ENCODE measurements at regions not wholly inside any gene's neighbourhood (a gene's known extent, or its start where the extent isn't known, plus 50 kb on each side); places are given as distances from the start of the nearest gene placed in this dataset.
A peak's percentile ranks its signal among the peaks of the same experiment; 100 is the strongest.
"Not testable (repeated sequence)": the region's sequence is repeated elsewhere in the genome, so short reads cannot be mapped to it uniquely, and the experiment has no call there.

- no peaks in the 10 kb centered on the region for H3K27me3 Mint-ChIP-seq
- peaks cover 3% of the 10 kb centered on the region for H3K36me3 Mint-ChIP-seq
- no peak overlapping the region for H3K27ac Mint-ChIP-seq
- peak overlapping the region; percentile 41 for H3K4me3 Mint-ChIP-seq
- H3K9me3 Mint-ChIP-seq: no peaks in the 10 kb centered on the region
- no peak for TF ChIP-seq CTCF (conservative IDR thresholded peaks at IDR 0.05)
- peaks cover 17% of the 10 kb centered on the region for H3K4me1 Mint-ChIP-seq (ENCODE audit: unreplicated experiment)
- DNase-seq (ENCODE audit: extremely low spot score, unreplicated experiment): no peak
Observed at GRCh38 chr1:112817555-112818373, 102.6 kb upstream of the PPM1J start.

GRCh38 chr1:112815376-112815775 lies 100.2 kb upstream of the PPM1J start:
- Mint-ChIP-seq H3K27ac (no peak overlapping the region), H3K27me3 (peaks cover 17% of the 10 kb centered on the region), H3K9me3 (no peaks in the 10 kb centered on the region), H3K4me3 (no peak overlapping the region), H3K4me1 (ENCODE audit: unreplicated experiment) (peaks cover 28% of the 10 kb centered on the region), H3K36me3 (peaks cover 3% of the 10 kb centered on the region)
- DNase-seq (ENCODE audit: extremely low spot score, unreplicated experiment): no peak
- TF ChIP-seq CTCF (conservative IDR thresholded peaks at IDR 0.05): no peak

- Mint-ChIP-seq H3K27me3 (peaks cover 17% of the 10 kb centered on the region), H3K4me1 (ENCODE audit: unreplicated experiment) (peaks cover 28% of the 10 kb centered on the region)
- not testable (repeated sequence) for DNase-seq (ENCODE audit: extremely low spot score, unreplicated experiment); H3K27ac Mint-ChIP-seq; H3K9me3 Mint-ChIP-seq; H3K36me3 Mint-ChIP-seq; H3K4me3 Mint-ChIP-seq
Observed at GRCh38 chr1:112814645-112815044, 99.5 kb upstream of the PPM1J start.

GRCh38 chr1:112808861-112809684 lies 93.9 kb upstream of the PPM1J start:
- Mint-ChIP-seq H3K4me1 (ENCODE audit: unreplicated experiment) (peaks cover 28% of the 10 kb centered on the region), H3K27ac (no peak overlapping the region), H3K36me3 (no peaks in the 10 kb centered on the region), H3K4me3 (no peak overlapping the region), H3K9me3 (no peaks in the 10 kb centered on the region), H3K27me3 (peaks cover 20% of the 10 kb centered on the region)
- TF ChIP-seq CTCF (conservative IDR thresholded peaks at IDR 0.05): peak; percentile 94
- DNase-seq (ENCODE audit: extremely low spot score, unreplicated experiment): peak; percentile 80

- Mint-ChIP-seq H3K36me3 (no peaks in the 10 kb centered on the region), H3K9me3 (no peaks in the 10 kb centered on the region), H3K27ac (peak overlapping the region; percentile 14), H3K27me3 (peaks cover 22% of the 10 kb centered on the region), H3K4me3 (no peak overlapping the region), H3K4me1 (ENCODE audit: unreplicated experiment) (peaks cover 32% of the 10 kb centered on the region)
- no peak for DNase-seq (ENCODE audit: extremely low spot score, unreplicated experiment)
- TF ChIP-seq CTCF (conservative IDR thresholded peaks at IDR 0.05): no peak
Observed at GRCh38 chr1:112807999-112808398, 92.9 kb upstream of the PPM1J start.

GRCh38 chr1:112807117-112807516 lies 92.0 kb upstream of the PPM1J start:
- H3K27me3 Mint-ChIP-seq: peaks cover 17% of the 10 kb centered on the region
- H3K4me3 Mint-ChIP-seq: peak overlapping the region; percentile 68
- H3K9me3 Mint-ChIP-seq: no peaks in the 10 kb centered on the region
- H3K4me1 Mint-ChIP-seq (ENCODE audit: unreplicated experiment): peaks cover 26% of the 10 kb centered on the region
- no peak for TF ChIP-seq CTCF (conservative IDR thresholded peaks at IDR 0.05)
- no peaks in the 10 kb centered on the region for H3K36me3 Mint-ChIP-seq
- H3K27ac Mint-ChIP-seq: peak overlapping the region; percentile 96
- DNase-seq (ENCODE audit: extremely low spot score, unreplicated experiment): no peak

Measured in type B pancreatic cell (in vitro differentiated cells).